OCI-LY7 (cell line): ENCODE measurements at regions not wholly inside any gene's neighbourhood (a gene's known extent, or its start where the extent isn't known, plus 50 kb on each side); places are given as distances from the start of the nearest gene placed in this dataset.

ENCODE experiments used
- CTCF ChIP-seq: fragments of 200-600 bp; sonication (generic); conservative IDR thresholded peaks from 2 replicates; pipeline ENCODE4 v1.5.1; 2014; ENCODE audit warnings: mild to moderate bottlenecking, antibody characterized with exemption, low read length, moderate library complexity, mixed read lengths
- EZH2phosphoT487 ChIP-seq: fragments of 200-600 bp; sonication (generic); IDR thresholded peaks from 2 replicates; pipeline ENCODE4 v1.6.1; 2018; ENCODE audit warnings: low read depth, borderline replicate concordance, mild to moderate bottlenecking, mixed run types, antibody characterized with exemption, low read length, moderate library complexity, mixed read lengths

GRCh38 chr9:25255216-25255615 is 423.0 kb downstream of the TUSC1 start:
- TF ChIP-seq EZH2phosphoT487, result no peak
- TF ChIP-seq CTCF, result no peak
